SK-N-SH (cell line): ENCODE measurements at regions not wholly inside any gene's neighbourhood (a gene's known extent, or its start where the extent isn't known, plus 50 kb on each side); places are given as distances from the start of the nearest gene placed in this dataset.

Source experiments
- CTCF ChIA-PET: fragments of 300-600, 350-600 bp; formaldehyde crosslinking; extraction: SDS; loops from one replicate; lab custom pipeline; 2021; lab: Yijun Ruan, JAX
- POLR2A ChIA-PET: fragments of 350-600 bp; sonication (Branson Sonifier 250); formaldehyde crosslinking; extraction: SDS; loops from one replicate; lab custom pipeline; 2020; ENCODE audit warnings: antibody characterized with exemption, inconsistent platforms; lab: Yijun Ruan, JAX
- DNase-seq: peaks from one replicate; pipeline ENCODE4 v3.0.0; 2012
- H2AFZ ChIP-seq: fragments of 200-600 bp; sonication (generic); 2 replicates; pipeline ENCODE4 v1.8.1; 2016; ENCODE audit warnings: antibody characterized with exemption, mild to moderate bottlenecking, low read depth
- H3F3A ChIP-seq: fragments of 200-600 bp; sonication (generic); replicated peaks from 2 replicates; pipeline ENCODE3; 2016; ENCODE audit warnings: antibody characterized with exemption, mild to moderate bottlenecking; ENCODE audit not compliant: insufficient read depth
- H3K27ac ChIP-seq, 2 experiments: fragments of 200-500 bp in 1 of 2; fragments of 200-600 bp in 1 of 2; sonication (Bioruptor generic) in 1 of 2; sonication (generic), shearing (Covaris generic) in 1 of 2; 2 replicates each; pipeline versions ENCODE4 v1.5.1 to v1.6.1; 2014 to 2016; ENCODE audit warnings: low read depth in 2 of 2, inconsistent platforms in 1 of 2, low read length in 1 of 2, mild to moderate bottlenecking in 1 of 2, mixed read lengths in 1 of 2
- H3K27me3 ChIP-seq: fragments of 200-600 bp; sonication (generic), shearing (Covaris generic); 2 replicates; pipeline ENCODE4 v1.6.1; 2016; ENCODE audit warnings: mixed run types; ENCODE audit not compliant: insufficient read depth
- H3K36me3 ChIP-seq, 2 experiments: fragments of 200-500 bp in 1 of 2; fragments of 200-600 bp in 1 of 2; sonication (Bioruptor generic) in 1 of 2; sonication (generic) in 1 of 2; replicated peaks in 1 of 2; 2 replicates each; pipeline versions ENCODE3 to v1.5.1; 2014 to 2016; ENCODE audit warnings: low read length in 1 of 2, mild to moderate bottlenecking in 1 of 2; ENCODE audit not compliant: insufficient read depth in 2 of 2, control insufficient read depth in 1 of 2
- H3K4me1 ChIP-seq, 2 experiments: fragments of 200-500 bp in 1 of 2; fragments of 200-600 bp in 1 of 2; sonication (Bioruptor generic) in 1 of 2; sonication (generic), shearing (Covaris generic) in 1 of 2; 2 replicates each; pipeline versions ENCODE4 v1.5.1 to v1.6.1; 2014 to 2016; ENCODE audit warnings: low read depth in 1 of 2, low read length in 1 of 2, mixed run types in 1 of 2; ENCODE audit not compliant: insufficient read depth in 2 of 2, control insufficient read depth in 1 of 2
- H3K4me2 ChIP-seq: fragments of 200-600 bp; sonication (generic), shearing (Covaris generic); 2 replicates; pipeline ENCODE4 v1.6.1; 2017; ENCODE audit warnings: mixed run types
- H3K4me3 ChIP-seq, 2 experiments: fragments of 200-500 bp in 1 of 2; fragments of 200-600 bp in 1 of 2; sonication (Bioruptor generic) in 1 of 2; sonication (generic), shearing (Covaris generic) in 1 of 2; 2 replicates each; pipeline versions ENCODE4 v1.5.1 to v1.8.1; 2014 to 2016; ENCODE audit warnings: low read depth in 2 of 2, inconsistent platforms in 1 of 2, low read length in 1 of 2, mild to moderate bottlenecking in 1 of 2, mixed read lengths in 1 of 2, moderate library complexity in 1 of 2
- H3K79me2 ChIP-seq: fragments of 200-600 bp; sonication (generic); 2 replicates; pipeline ENCODE4 v1.8.1; 2017; ENCODE audit warnings: mild to moderate bottlenecking; ENCODE audit not compliant: insufficient read depth
- H3K9ac ChIP-seq: fragments of 200-600 bp; sonication (generic); 2 replicates; pipeline ENCODE4 v1.6.1; 2017; ENCODE audit warnings: mixed run types
- H3K9me2 ChIP-seq: fragments of 200-600 bp; sonication (generic); 2 replicates; pipeline ENCODE4 v1.6.1; 2017; ENCODE audit warnings: mixed run types
- H3K9me3 ChIP-seq: fragments of 200-600 bp; sonication (generic); 2 replicates; pipeline ENCODE4 v1.6.1; 2017; ENCODE audit warnings: mixed run types, mild to moderate bottlenecking, moderate library complexity
- H4K20me1 ChIP-seq: fragments of 200-600 bp; sonication (generic); 2 replicates; pipeline ENCODE4 v1.6.1; 2017; ENCODE audit warnings: mild to moderate bottlenecking, mixed run types; ENCODE audit not compliant: insufficient read depth
- CTCF ChIP-seq: fragments of 200-600 bp; sonication (generic); IDR thresholded peaks from 2 replicates; pipeline ENCODE4 v1.6.1; 2017; ENCODE audit warnings: antibody characterized with exemption, mild to moderate bottlenecking, moderate library complexity
- EP300 ChIP-seq, 2 experiments: IDR thresholded peaks; 2 replicates each; pipeline versions ENCODE4 v1.4.0 to v1.6.1; 2012; ENCODE audit warnings: borderline replicate concordance in 1 of 2, low read depth in 1 of 2, low read length in 1 of 2
- EZH2phosphoT487 ChIP-seq: fragments of 200-600 bp; sonication (generic); IDR thresholded peaks from 2 replicates; pipeline ENCODE4 v1.6.1; 2017; ENCODE audit warnings: low read depth, mixed run types, mild to moderate bottlenecking, antibody characterized with exemption, moderate library complexity, borderline replicate concordance
- FOSL2 ChIP-seq: IDR thresholded peaks from 2 replicates; pipeline ENCODE4 v1.4.0; 2012; ENCODE audit warnings: low read depth, mild to moderate bottlenecking, moderate library complexity, borderline replicate concordance
- GATA2 ChIP-seq: sonication (generic); formaldehyde crosslinking; IDR thresholded peaks from 2 replicates; pipeline ENCODE4 v1.5.0; 2020; ENCODE audit warnings: mild to moderate bottlenecking, missing genetic modification reagents
- MEF2A ChIP-seq: IDR thresholded peaks from 2 replicates; pipeline ENCODE4 v1.4.0; 2012; ENCODE audit warnings: low read depth, borderline replicate concordance
- NFIC ChIP-seq: IDR thresholded peaks from 2 replicates; pipeline ENCODE4 v1.4.0; 2012; ENCODE audit warnings: borderline replicate concordance
- NRF1 ChIP-seq: IDR thresholded peaks from 2 replicates; pipeline ENCODE4 v1.6.1; 2012; ENCODE audit warnings: low read depth, mild to moderate bottlenecking, low read length
- POLR2AphosphoS5 ChIP-seq: IDR thresholded peaks from 2 replicates; pipeline ENCODE4 v1.6.1; 2012; ENCODE audit warnings: low read depth, low read length
- RCOR1 ChIP-seq: fragments of 150-350 bp; IDR thresholded peaks from 2 replicates; pipeline ENCODE4 v1.6.1; 2017; ENCODE audit warnings: antibody characterized with exemption, low read length
- REST ChIP-seq: IDR thresholded peaks from 2 replicates; pipeline ENCODE4 v1.6.1; 2012; ENCODE audit warnings: mild to moderate bottlenecking, low read depth, low read length, moderate library complexity
- SMC3 ChIP-seq: IDR thresholded peaks from 2 replicates; pipeline ENCODE4 v1.6.1; 2012; ENCODE audit warnings: low read depth, low read length, improper control_type of control experiment
- TCF12 ChIP-seq: IDR thresholded peaks from 2 replicates; pipeline ENCODE4 v1.4.0; 2012
- TEAD4 ChIP-seq: IDR thresholded peaks from 2 replicates; pipeline ENCODE4 v1.4.0; 2012; ENCODE audit warnings: mild to moderate bottlenecking, borderline replicate concordance; ENCODE audit not compliant: insufficient read depth
- YY1 ChIP-seq: IDR thresholded peaks from 2 replicates; pipeline ENCODE4 v1.4.0; 2012; ENCODE audit warnings: low read depth, mild to moderate bottlenecking
- WGBS: methylation state at CpG from one replicate; pipeline ENCODE4 v1.1.6; 2017; ENCODE audit warnings: low lambda C conversion rate; 5-methylcytosine and 5-hydroxymethylcytosine counted together
- TF ChIP-seq, protein P1 (sequence below): fragments of 150-350 bp; IDR thresholded peaks from 2 replicates; pipeline ENCODE4 v1.6.1; 2017; ENCODE audit warnings: antibody characterized with exemption, low read length, low read depth, borderline replicate concordance
- TF ChIP-seq, protein P2 (sequence below): IDR thresholded peaks from 2 replicates; pipeline ENCODE4 v1.4.0; 2012; ENCODE audit warnings: low read depth, borderline replicate concordance

DNA sequence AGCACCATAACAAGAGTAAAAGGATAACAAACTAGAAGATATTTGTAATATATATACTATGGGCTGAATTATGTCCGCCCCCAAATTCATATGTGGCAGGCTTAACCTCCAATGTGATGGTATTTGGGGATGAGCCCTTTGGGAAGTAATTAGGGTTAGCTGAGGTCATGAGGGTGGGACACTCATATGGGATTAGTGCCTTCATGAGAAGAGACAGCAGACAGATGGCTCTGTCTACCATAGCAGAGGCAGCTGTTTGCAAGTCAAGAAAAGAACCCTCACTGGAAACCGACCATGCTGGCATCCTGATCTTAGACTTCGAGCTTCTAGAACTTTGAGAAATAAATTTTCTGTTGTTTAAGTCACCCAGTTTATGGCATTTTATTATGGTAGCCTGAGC, 303.6 kb downstream of the LMO4 start (continued):
- TF ChIP-seq NFIC = no peak
- no peak for TF ChIP-seq GATA2 (CRISPR knock-in tag)

- Histone ChIP-seq H3F3A (no peaks in the 10 kb centered on the region), H2AFZ (no peak overlapping the region), H3K4me3 (no peak overlapping the region), H3K27ac (no peak overlapping the region), H3K9ac (no peak overlapping the region), H3K79me2 (no peaks in the 10 kb centered on the region), H3K4me1 (no peaks in the 10 kb centered on the region), H3K27me3 (no peaks in the 10 kb centered on the region), H3K36me3 (no peaks in the 10 kb centered on the region), H3K4me2 (no peak overlapping the region), H4K20me1 (no peaks in the 10 kb centered on the region), H3K9me3 (no peaks in the 10 kb centered on the region), H3K9me2 (no peaks in the 10 kb centered on the region)
- 49% methylated on average over 5 of the region's 28 CpGs for WGBS
- no peak for DNase-seq
- no peak for TF ChIP-seq RCOR1
- no peak for TF ChIP-seq POLR2AphosphoS5
- TF ChIP-seq NRF1 = no peak
- TF ChIP-seq CTCF = no peak
- no peak for TF ChIP-seq REST
- TF ChIP-seq, protein P1, sequence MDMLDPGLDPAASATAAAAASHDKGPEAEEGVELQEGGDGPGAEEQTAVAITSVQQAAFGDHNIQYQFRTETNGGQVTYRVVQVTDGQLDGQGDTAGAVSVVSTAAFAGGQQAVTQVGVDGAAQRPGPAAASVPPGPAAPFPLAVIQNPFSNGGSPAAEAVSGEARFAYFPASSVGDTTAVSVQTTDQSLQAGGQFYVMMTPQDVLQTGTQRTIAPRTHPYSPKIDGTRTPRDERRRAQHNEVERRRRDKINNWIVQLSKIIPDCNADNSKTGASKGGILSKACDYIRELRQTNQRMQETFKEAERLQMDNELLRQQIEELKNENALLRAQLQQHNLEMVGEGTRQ = no peak
- no peak for TF ChIP-seq EZH2phosphoT487
- TF ChIP-seq, protein P2, sequence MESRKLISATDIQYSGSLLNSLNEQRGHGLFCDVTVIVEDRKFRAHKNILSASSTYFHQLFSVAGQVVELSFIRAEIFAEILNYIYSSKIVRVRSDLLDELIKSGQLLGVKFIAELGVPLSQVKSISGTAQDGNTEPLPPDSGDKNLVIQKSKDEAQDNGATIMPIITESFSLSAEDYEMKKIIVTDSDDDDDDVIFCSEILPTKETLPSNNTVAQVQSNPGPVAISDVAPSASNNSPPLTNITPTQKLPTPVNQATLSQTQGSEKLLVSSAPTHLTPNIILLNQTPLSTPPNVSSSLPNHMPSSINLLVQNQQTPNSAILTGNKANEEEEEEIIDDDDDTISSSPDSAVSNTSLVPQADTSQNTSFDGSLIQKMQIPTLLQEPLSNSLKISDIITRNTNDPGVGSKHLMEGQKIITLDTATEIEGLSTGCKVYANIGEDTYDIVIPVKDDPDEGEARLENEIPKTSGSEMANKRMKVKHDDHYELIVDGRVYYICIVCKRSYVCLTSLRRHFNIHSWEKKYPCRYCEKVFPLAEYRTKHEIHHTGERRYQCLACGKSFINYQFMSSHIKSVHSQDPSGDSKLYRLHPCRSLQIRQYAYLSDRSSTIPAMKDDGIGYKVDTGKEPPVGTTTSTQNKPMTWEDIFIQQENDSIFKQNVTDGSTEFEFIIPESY = no peak
- TF ChIP-seq MEF2A = no peak
- no peak for TF ChIP-seq TEAD4
- TF ChIP-seq FOSL2 = no peak
- no peak for TF ChIP-seq TCF12
- no peak for TF ChIP-seq SMC3
- no peak for TF ChIP-seq EP300 (IDR thresholded peaks at IDR 0.05; ENCODE audit: borderline replicate concordance in 1 of 2, low read depth in 1 of 2, low read length in 1 of 2)
- TF ChIP-seq YY1 = no peak
- POLR2A ChIA-PET = no interaction called here
- CTCF ChIA-PET = interaction anchor here (1.3 kb wide), 1 partner anchor 16 kb away, joined by 3 read pairs; no protein-coding TSS in a partner anchor
These were observed 307.7 kb downstream of the LMO4 start for GRCh38 chr1:87636198-87636892.
